Esophagus squamous epithelium (tissue), 5 donors: ENCODE measurements at regions not wholly inside any gene's neighbourhood (a gene's known extent, or its start where the extent isn't known, plus 50 kb on each side); places are given as distances from the start of the nearest gene placed in this dataset.

Experiments
- DNase-seq: peaks from one replicate; lab custom pipeline; 2025; lab: John Stamatoyannopoulos, UW
- H3K27ac ChIP-seq, 4 donors: fragments of 200-600 bp; sonication (generic); one replicate each; pipeline ENCODE4 v1.5.1; 2016 to 2019; ENCODE audit warnings: mild to moderate bottlenecking in 1 of 4
- H3K27me3 ChIP-seq, 4 donors: fragments of 200-600 bp; sonication (generic); 1 replicate in 3 of 4; 2 replicates in 1 of 4; pipeline versions ENCODE4 v1.5.1 to v1.6.0; 2017 to 2021; ENCODE audit warnings: antibody characterized with exemption in 1 of 4
- H3K36me3 ChIP-seq, 3 donors: fragments of 200-600 bp; sonication (generic); one replicate each; pipeline ENCODE4 v1.5.1; 2016 to 2019
- H3K4me1 ChIP-seq, 3 donors: fragments of 200-600 bp; sonication (generic); one replicate each; pipeline ENCODE4 v1.5.1; 2017 to 2019
- H3K4me3 ChIP-seq, 4 donors: fragments of 200-600 bp; sonication (generic); 1 replicate in 3 of 4; 2 replicates in 1 of 4; pipeline ENCODE4 v1.5.1; 2016 to 2019; ENCODE audit warnings: mild to moderate bottlenecking in 2 of 4, moderate library complexity in 1 of 4
- H3K9me3 ChIP-seq, 3 donors: fragments of 200-600 bp; sonication (generic); one replicate each; pipeline ENCODE4 v1.5.1; 2016 to 2019
- POLR2A ChIP-seq, 4 donors: fragments of 450-650 bp; IDR thresholded peaks; one replicate each; pipeline ENCODE4 v1.6.1; 2017; ENCODE audit warnings: antibody characterized with exemption in 4 of 4, mild to moderate bottlenecking in 4 of 4, moderate library complexity in 3 of 4
- WGBS, 2 donors: methylation state at CpG; one replicate each; pipeline ENCODE4 v1.1.5; 2018; 5-methylcytosine and 5-hydroxymethylcytosine counted together
- intact Hi-C: fragments of 100-400 bp; cut with DNase I; formaldehyde crosslinking; loops from one replicate; pipeline ENCODE4 v1.15.0; 2022
- TF ChIP-seq, protein P1 (sequence below), 6 experiments: fragments of 450-650 bp in 4 of 6; fragments of 200-600 bp in 2 of 6; sonication (generic) in 2 of 6; IDR thresholded peaks; one replicate each; pipeline ENCODE4 v1.5.1; 2016 to 2019; ENCODE audit warnings: antibody characterized with exemption in 6 of 6, mild to moderate bottlenecking in 4 of 6, moderate library complexity in 4 of 6
- donor health status: DM: yes; HTN: yes; CAD: no.

DNA sequence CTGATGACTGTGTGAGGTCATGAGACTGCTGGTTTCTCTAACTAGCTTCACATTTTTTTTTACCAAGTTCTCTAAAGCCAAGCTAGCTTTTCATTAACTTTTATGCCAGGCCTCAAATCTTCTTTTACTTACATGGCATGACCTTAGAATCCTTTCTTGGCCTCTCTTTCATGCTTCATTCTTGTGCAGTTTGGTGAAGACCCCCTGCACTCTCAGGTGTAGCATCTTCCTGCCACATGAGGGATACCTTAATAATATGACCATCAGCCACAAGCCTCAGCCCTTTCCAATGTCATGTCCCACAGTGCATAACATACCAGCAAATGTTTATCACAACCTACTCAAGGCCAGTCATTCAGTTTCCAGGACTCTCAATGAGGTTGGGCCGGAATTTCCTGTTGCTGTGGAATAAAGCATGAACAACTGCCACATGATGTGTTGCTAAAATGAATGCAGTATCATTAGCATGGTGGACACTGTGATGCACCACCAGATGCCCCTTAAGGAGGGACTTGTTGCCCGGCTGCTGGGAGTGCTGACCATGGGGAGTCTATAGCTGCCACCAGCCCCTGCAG lies 72.2 kb downstream of the RIN2 start:
- H3K27me3 ChIP-seq: no peaks in the 10 kb centered on the region
- peaks cover 0 to 3% (median 0%) of the 10 kb centered on the region in 3 donors for H3K4me1 ChIP-seq
- TF ChIP-seq, protein P1, sequence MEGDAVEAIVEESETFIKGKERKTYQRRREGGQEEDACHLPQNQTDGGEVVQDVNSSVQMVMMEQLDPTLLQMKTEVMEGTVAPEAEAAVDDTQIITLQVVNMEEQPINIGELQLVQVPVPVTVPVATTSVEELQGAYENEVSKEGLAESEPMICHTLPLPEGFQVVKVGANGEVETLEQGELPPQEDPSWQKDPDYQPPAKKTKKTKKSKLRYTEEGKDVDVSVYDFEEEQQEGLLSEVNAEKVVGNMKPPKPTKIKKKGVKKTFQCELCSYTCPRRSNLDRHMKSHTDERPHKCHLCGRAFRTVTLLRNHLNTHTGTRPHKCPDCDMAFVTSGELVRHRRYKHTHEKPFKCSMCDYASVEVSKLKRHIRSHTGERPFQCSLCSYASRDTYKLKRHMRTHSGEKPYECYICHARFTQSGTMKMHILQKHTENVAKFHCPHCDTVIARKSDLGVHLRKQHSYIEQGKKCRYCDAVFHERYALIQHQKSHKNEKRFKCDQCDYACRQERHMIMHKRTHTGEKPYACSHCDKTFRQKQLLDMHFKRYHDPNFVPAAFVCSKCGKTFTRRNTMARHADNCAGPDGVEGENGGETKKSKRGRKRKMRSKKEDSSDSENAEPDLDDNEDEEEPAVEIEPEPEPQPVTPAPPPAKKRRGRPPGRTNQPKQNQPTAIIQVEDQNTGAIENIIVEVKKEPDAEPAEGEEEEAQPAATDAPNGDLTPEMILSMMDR (IDR thresholded peaks at IDR 0.05): no peak
- TF ChIP-seq POLR2A (IDR thresholded peaks at IDR 0.05): no peak
- 78 to 83% methylated on average over 1 of the region's 2 CpGs for WGBS, 2 donors
- no peaks in the 10 kb centered on the region for H3K9me3 ChIP-seq
- DNase-seq: no peak
- H3K36me3 ChIP-seq: peaks cover 0 to 4% (median 0%) of the 10 kb centered on the region in 3 donors
- H3K4me3 ChIP-seq: no peak overlapping the region
- H3K27ac ChIP-seq: no peak overlapping the region
- intact Hi-C loops: no loop called here

DNA sequence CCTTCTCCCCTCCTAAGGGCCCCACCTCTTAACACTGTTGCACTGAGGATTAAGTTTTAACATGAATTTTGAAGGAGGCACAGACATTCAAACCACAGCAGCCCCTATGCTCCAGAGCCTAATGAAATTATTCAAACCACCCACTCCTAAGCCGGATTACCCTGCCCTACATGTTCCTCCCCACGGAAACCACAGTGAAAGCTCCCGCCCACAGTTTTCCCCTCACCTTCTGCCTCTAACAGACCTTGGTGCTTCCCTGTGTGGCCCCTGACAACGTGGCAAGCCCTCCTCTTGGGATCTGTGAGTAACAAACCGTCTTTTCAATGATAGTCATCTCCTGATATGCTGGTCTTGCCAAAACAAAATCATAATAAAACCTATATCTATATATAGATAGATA lies 74.8 kb downstream of the RIN2 start:
- Histone ChIP-seq H3K27ac (no peak overlapping the region), H3K27me3 (no peaks in the 10 kb centered on the region), H3K9me3 (no peaks in the 10 kb centered on the region), H3K36me3 (no peaks in the 10 kb centered on the region), H3K4me1 (peaks cover 0 to 3% (median 0%) of the 10 kb centered on the region in 3 donors), H3K4me3 (no peak overlapping the region)
- TF ChIP-seq, protein P1 (IDR thresholded peaks at IDR 0.05): no peak
- TF ChIP-seq POLR2A (IDR thresholded peaks at IDR 0.05): no peak
- WGBS, 2 donors: 51 to 66% methylated on average over 5 of the region's 5 CpGs
- intact Hi-C loops: no loop called here
- DNase-seq: no peak

DNA sequence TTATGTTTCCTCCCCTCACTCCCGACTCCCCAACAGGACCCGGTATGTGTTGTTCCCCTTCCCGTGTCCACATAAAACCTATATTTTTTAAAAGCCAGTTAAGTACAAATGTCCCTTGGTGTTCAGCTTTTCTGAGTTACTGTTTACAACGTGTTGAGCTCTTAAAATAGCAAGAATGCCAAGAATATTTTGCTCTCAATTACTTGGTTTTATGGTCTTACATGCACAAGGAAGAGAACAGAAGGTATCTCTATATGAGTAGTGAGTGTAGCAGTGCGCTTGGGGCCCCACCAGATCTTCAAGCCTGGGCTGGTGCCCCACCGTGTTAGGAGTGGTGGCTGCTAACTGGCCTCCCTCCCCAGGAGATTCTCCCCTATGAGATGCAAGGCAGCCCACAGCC lies 75.3 kb downstream of the RIN2 start:
- TF ChIP-seq, protein P1 (IDR thresholded peaks at IDR 0.05): no peak
- no peak for TF ChIP-seq POLR2A (IDR thresholded peaks at IDR 0.05)
- WGBS, 2 donors: 68 to 73% methylated on average over 4 to 6 of the region's 6 CpGs
- Histone ChIP-seq H3K27ac (no peak overlapping the region), H3K9me3 (no peaks in the 10 kb centered on the region), H3K4me1 (no peaks in the 10 kb centered on the region), H3K27me3 (no peaks in the 10 kb centered on the region), H3K36me3 (no peaks in the 10 kb centered on the region), H3K4me3 (no peak overlapping the region)
- DNase-seq: no peak
- intact Hi-C loops: no loop called here

DNA sequence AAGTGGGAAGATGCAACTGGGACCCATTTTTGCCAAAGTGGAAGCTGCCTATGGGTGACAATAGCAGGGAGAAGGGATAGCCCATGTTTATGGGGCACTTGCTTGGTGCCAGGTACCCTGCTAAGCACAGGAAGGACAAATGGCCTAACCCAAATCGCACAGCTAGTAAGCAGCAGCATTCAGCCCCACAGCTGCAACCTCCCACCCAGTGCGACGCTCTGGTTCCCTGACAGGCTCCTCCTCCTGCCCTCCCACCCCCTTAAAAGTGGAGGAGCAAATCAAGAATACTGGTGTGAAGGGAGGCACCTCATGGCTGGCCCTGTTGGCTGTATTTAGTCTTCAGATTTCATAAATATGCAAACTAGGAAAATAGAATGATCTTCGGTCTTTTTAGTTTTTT lies 76.2 kb downstream of the RIN2 start:
- 88 to 100% methylated on average over 4 of the region's 4 CpGs for WGBS, 2 donors

DNA sequence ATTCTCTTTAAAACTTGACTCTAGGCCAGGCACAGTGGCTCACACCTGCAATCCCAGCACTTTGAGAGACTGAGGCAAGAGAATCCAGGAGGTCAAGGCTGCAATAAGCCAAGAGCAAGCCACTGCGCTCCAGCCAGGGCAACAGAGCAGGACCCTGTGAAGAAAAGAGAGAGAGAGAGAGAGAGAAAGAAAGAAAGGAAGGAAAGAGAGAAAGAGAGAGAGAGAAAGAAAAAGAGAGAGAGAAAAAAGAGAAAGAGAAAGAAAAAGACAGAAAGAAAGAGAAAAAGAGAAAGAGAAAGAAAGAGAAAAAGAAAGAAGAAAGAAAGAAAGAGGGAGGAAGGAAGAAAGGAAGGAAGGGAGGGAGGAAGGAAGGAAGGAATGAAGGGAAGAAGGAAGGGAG lies 76.7 kb downstream of the RIN2 start:
- Histone ChIP-seq H3K4me1 (no peaks in the 10 kb centered on the region), H3K27me3 (no peaks in the 10 kb centered on the region), H3K27ac (no peak overlapping the region), H3K9me3 (no peaks in the 10 kb centered on the region), H3K4me3 (no peak overlapping the region), H3K36me3 (no peaks in the 10 kb centered on the region)
- intact Hi-C loops: no loop called here
- 100% methylated on average over 1 of the region's 1 CpG for WGBS, 2 donors
- DNase-seq: no peak
- no peak for TF ChIP-seq POLR2A (IDR thresholded peaks at IDR 0.05)
- TF ChIP-seq, protein P1 (IDR thresholded peaks at IDR 0.05): no peak

More for the DNA sequence above, 76.2 kb downstream of the RIN2 start:
- Histone ChIP-seq H3K4me3 (no peak overlapping the region), H3K9me3 (no peaks in the 10 kb centered on the region), H3K27me3 (no peaks in the 10 kb centered on the region), H3K4me1 (no peaks in the 10 kb centered on the region), H3K36me3 (no peaks in the 10 kb centered on the region), H3K27ac (no peak overlapping the region)
- DNase-seq: no peak
- TF ChIP-seq, protein P1 (IDR thresholded peaks at IDR 0.05): no peak
- TF ChIP-seq POLR2A (IDR thresholded peaks at IDR 0.05): no peak
- intact Hi-C loops: no loop called here
